T-helper 9 cell (primary cell): ENCODE measurements at regions not wholly inside any gene's neighbourhood (a gene's known extent, or its start where the extent isn't known, plus 50 kb on each side); places are given as distances from the start of the nearest gene placed in this dataset.
"Not testable (repeated sequence)": the region's sequence is repeated elsewhere in the genome, so short reads cannot be mapped to it uniquely, and the experiment has no call there.

Experiments
- DNase-seq: peaks from one replicate; pipeline ENCODE4 v3.0.0-alpha.2; 2020

GRCh38 chr2:236348279-236348678 lies 84.1 kb upstream of the ASB18 start:
- DNase-seq, result no peak

- no peak for DNase-seq
Observed at GRCh38 chr2:236348976-236349375, 84.8 kb upstream of the ASB18 start.

- DNase-seq, result no peak
Observed at GRCh38 chr2:236350426-236350825, 86.2 kb upstream of the ASB18 start.

- DNase-seq, result no peak
Observed at GRCh38 chr2:236351966-236352525, 87.8 kb upstream of the ASB18 start.

- no peak for DNase-seq
Observed at GRCh38 chr2:236352761-236353593, 88.8 kb upstream of the ASB18 start.

GRCh38 chr2:236353594-236353942 lies 89.4 kb upstream of the ASB18 start:
- no peak for DNase-seq

- DNase-seq, result no peak
Observed at GRCh38 chr2:236354056-236354940, 90.1 kb upstream of the ASB18 start.

GRCh38 chr2:236354973-236355595 lies 90.9 kb upstream of the ASB18 start:
- DNase-seq, result no peak

GRCh38 chr2:236355911-236356310 lies 91.7 kb upstream of the ASB18 start:
- DNase-seq, result no peak

- not testable (repeated sequence) for DNase-seq
Observed at GRCh38 chr2:236356321-236356720, 92.1 kb upstream of the ASB18 start.

- not testable (repeated sequence) for DNase-seq
Observed at GRCh38 chr2:236358482-236358881, 94.3 kb upstream of the ASB18 start.

- no peak for DNase-seq
Observed at GRCh38 chr2:236359426-236360045, 95.3 kb upstream of the ASB18 start.

GRCh38 chr2:236360496-236360895 lies 96.3 kb upstream of the ASB18 start:
- no peak for DNase-seq

GRCh38 chr2:236363711-236364277 lies 99.6 kb upstream of the ASB18 start:
- no peak for DNase-seq

GRCh38 chr2:236365258-236366048 lies 101.2 kb upstream of the ASB18 start:
- DNase-seq, result no peak

- DNase-seq, result no peak
Observed at GRCh38 chr2:236366049-236366387, 101.8 kb upstream of the ASB18 start.

GRCh38 chr2:236366397-236366796 lies 102.2 kb upstream of the ASB18 start:
- no peak for DNase-seq

GRCh38 chr2:236367506-236368289 lies 103.5 kb upstream of the ASB18 start:
- no peak for DNase-seq

- DNase-seq, result no peak
Observed at GRCh38 chr2:236369661-236370062, 105.5 kb upstream of the ASB18 start.

- DNase-seq, result no peak
Observed at GRCh38 chr2:236370847-236371409, 106.7 kb upstream of the ASB18 start.
